ENCODE measurements at regions not wholly inside any gene's neighbourhood (a gene's known extent, or its start where the extent isn't known, plus 50 kb on each side); places are given as distances from the start of the nearest gene placed in this dataset.

- TF ChIP-seq, protein P1, sequence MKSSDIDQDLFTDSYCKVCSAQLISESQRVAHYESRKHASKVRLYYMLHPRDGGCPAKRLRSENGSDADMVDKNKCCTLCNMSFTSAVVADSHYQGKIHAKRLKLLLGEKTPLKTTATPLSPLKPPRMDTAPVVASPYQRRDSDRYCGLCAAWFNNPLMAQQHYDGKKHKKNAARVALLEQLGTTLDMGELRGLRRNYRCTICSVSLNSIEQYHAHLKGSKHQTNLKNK (CRISPR knock-in tag; IDR thresholded peaks at IDR 0.05): no peak
These were observed 418.9 kb downstream of the XPNPEP1 start (continued) for GRCh38 chr10:109504401-109504800.

GRCh38 chr10:109487691-109488090 lies 435.6 kb downstream of the XPNPEP1 start:
- H3K27me3 Mint-ChIP-seq (ENCODE audit: low read depth): no peaks in the 10 kb centered on the region
- POLR2A ChIA-PET: no interaction called here
- ATAC-seq: no peak
- H3K36me3 Mint-ChIP-seq: 0 out of 2 replicates have a peak, but pooled peaks cover 2% of the 10 kb centered on the region
- H3K4me3 Mint-ChIP-seq: no peak overlapping the region
- no peak overlapping the region for H3K27ac Mint-ChIP-seq
- no peak for DNase-seq (ENCODE audit: low spot score)
- TF ChIP-seq, protein P2, sequence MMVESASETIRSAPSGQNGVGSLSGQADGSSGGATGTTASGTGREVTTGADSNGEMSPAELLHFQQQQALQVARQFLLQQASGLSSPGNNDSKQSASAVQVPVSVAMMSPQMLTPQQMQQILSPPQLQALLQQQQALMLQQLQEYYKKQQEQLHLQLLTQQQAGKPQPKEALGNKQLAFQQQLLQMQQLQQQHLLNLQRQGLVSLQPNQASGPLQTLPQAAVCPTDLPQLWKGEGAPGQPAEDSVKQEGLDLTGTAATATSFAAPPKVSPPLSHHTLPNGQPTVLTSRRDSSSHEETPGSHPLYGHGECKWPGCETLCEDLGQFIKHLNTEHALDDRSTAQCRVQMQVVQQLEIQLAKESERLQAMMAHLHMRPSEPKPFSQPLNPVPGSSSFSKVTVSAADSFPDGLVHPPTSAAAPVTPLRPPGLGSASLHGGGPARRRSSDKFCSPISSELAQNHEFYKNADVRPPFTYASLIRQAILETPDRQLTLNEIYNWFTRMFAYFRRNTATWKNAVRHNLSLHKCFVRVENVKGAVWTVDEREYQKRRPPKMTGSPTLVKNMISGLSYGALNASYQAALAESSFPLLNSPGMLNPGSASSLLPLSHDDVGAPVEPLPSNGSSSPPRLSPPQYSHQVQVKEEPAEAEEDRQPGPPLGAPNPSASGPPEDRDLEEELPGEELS (CRISPR knock-in tag; IDR thresholded peaks at IDR 0.05): no peak
- TF ChIP-seq, protein P3, sequence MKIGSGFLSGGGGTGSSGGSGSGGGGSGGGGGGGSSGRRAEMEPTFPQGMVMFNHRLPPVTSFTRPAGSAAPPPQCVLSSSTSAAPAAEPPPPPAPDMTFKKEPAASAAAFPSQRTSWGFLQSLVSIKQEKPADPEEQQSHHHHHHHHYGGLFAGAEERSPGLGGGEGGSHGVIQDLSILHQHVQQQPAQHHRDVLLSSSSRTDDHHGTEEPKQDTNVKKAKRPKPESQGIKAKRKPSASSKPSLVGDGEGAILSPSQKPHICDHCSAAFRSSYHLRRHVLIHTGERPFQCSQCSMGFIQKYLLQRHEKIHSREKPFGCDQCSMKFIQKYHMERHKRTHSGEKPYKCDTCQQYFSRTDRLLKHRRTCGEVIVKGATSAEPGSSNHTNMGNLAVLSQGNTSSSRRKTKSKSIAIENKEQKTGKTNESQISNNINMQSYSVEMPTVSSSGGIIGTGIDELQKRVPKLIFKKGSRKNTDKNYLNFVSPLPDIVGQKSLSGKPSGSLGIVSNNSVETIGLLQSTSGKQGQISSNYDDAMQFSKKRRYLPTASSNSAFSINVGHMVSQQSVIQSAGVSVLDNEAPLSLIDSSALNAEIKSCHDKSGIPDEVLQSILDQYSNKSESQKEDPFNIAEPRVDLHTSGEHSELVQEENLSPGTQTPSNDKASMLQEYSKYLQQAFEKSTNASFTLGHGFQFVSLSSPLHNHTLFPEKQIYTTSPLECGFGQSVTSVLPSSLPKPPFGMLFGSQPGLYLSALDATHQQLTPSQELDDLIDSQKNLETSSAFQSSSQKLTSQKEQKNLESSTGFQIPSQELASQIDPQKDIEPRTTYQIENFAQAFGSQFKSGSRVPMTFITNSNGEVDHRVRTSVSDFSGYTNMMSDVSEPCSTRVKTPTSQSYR (CRISPR knock-in tag; IDR thresholded peaks at IDR 0.05): no peak
- TF ChIP-seq USF2 (CRISPR knock-in tag; IDR thresholded peaks at IDR 0.05): no peak
- no peak for TF ChIP-seq KAT7 (CRISPR knock-in tag; IDR thresholded peaks at IDR 0.05; ENCODE audit: borderline replicate concordance)
- no peak for TF ChIP-seq NR3C1 (CRISPR knock-in tag; conservative IDR thresholded peaks at IDR 0.05; ENCODE audit: low read depth)
- no peak for TF ChIP-seq JAZF1 (CRISPR knock-in tag; IDR thresholded peaks at IDR 0.05)
- peaks cover 17% of the 10 kb centered on the region for H3K9me3 Mint-ChIP-seq
- no peaks in the 10 kb centered on the region for H3K4me1 Mint-ChIP-seq
- CTCF ChIA-PET: no interaction called here

GRCh38 chr10:109480836-109481235 lies 442.5 kb downstream of the XPNPEP1 start:
- H3K27me3 Mint-ChIP-seq (ENCODE audit: low read depth): no peaks in the 10 kb centered on the region
- CTCF ChIA-PET: no interaction called here
- H3K9me3 Mint-ChIP-seq: 0 out of 2 replicates have a peak, but pooled peaks cover 4% of the 10 kb centered on the region
- H3K36me3 Mint-ChIP-seq: no peaks in the 10 kb centered on the region
- H3K4me3 Mint-ChIP-seq: no peak overlapping the region
- ATAC-seq (no peak), DNase-seq (ENCODE audit: low spot score) (no peak)
- POLR2A ChIA-PET: no interaction called here
- no peak overlapping the region for H3K27ac Mint-ChIP-seq
- peaks cover 1% of the 10 kb centered on the region for H3K4me1 Mint-ChIP-seq
- TF ChIP-seq CDX4 (CRISPR knock-in tag; IDR thresholded peaks at IDR 0.05; ENCODE audit: borderline replicate concordance): no peak
- TF ChIP-seq OVOL2 (CRISPR knock-in tag; IDR thresholded peaks at IDR 0.05; ENCODE audit: borderline replicate concordance): no peak
- no peak for TF ChIP-seq MLX (CRISPR knock-in tag; IDR thresholded peaks at IDR 0.05)
- no peak for TF ChIP-seq PRRX2 (CRISPR knock-in tag; IDR thresholded peaks at IDR 0.05)
- TF ChIP-seq, protein P4, sequence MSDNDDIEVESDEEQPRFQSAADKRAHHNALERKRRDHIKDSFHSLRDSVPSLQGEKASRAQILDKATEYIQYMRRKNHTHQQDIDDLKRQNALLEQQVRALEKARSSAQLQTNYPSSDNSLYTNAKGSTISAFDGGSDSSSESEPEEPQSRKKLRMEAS (CRISPR knock-in tag; IDR thresholded peaks at IDR 0.05): no peak
- TF ChIP-seq IRF2 (CRISPR knock-in tag; IDR thresholded peaks at IDR 0.05; ENCODE audit: borderline replicate concordance, low read depth): no peak
- TF ChIP-seq USF1 (CRISPR knock-in tag; IDR thresholded peaks at IDR 0.05): no peak
- TF ChIP-seq ZNF138 (CRISPR knock-in tag; conservative IDR thresholded peaks at IDR 0.05): no peak
- no peak for TF ChIP-seq ATF2 (CRISPR knock-in tag; IDR thresholded peaks at IDR 0.05; ENCODE audit: borderline replicate concordance, low read depth)
- TF ChIP-seq ZNF425 (CRISPR knock-in tag; conservative IDR thresholded peaks at IDR 0.05): no peak

All from WTC11 (cell line).